HepG2 (cell line): ENCODE measurements at regions not wholly inside any gene's neighbourhood (a gene's known extent, or its start where the extent isn't known, plus 50 kb on each side); places are given as distances from the start of the nearest gene placed in this dataset.

Experiments
- ATAC-seq: fragments of 200-7000 bp; cut with Tn5 transposase; 3 replicates; pipeline ENCODE4 v1.9.1; 2020; ENCODE audit warnings: mild to moderate bottlenecking, moderate library complexity
- BruUV-seq: library from RNA; stranded (reverse); fragments of 400-500 nt; replicated peaks from 2 replicates; lab custom pipeline; 2021; lab: Mats Ljungman, UMichigan
- CTCF ChIA-PET: fragments of 300-600 bp; formaldehyde crosslinking; extraction: SDS; loops from one replicate; lab custom pipeline; 2021; ENCODE audit warnings: low total read pairs, inconsistent platforms, low intra/inter-chr PET ratio; lab: Yijun Ruan, JAX
- POLR2A ChIA-PET: fragments of 350-600 bp; sonication (Branson Sonifier 250); formaldehyde crosslinking; loops from one replicate; lab custom pipeline; 2020; ENCODE audit warnings: antibody characterized with exemption, inconsistent platforms; lab: Yijun Ruan, JAX
- DNase-seq: peaks from one replicate; pipeline ENCODE4 v3.0.0-alpha.2; 2015; ENCODE audit warnings: low spot score
- FAIRE-seq: peaks from 3 replicates; lab custom pipeline; 2011; peaks lifted over from hg19 to GRCh38; lab: Jason Lieb, UNC
- H2AFZ ChIP-seq: one replicate; pipeline ENCODE4 v1.6.1; 2011; ENCODE audit warnings: low read length, inconsistent platforms
- H3K27ac ChIP-seq: fragments of 300-600 bp; 3 replicates; pipeline ENCODE4 v1.8.0; 2011; ENCODE audit warnings: mixed run types, mild to moderate bottlenecking, mixed read lengths, low read length, inconsistent platforms; ENCODE audit not compliant: insufficient read depth; ENCODE audit errors: extremely low read length
- H3K27me3 ChIP-seq, 2 experiments: fragments of 200-600 bp in 1 of 2; 2 replicates in 1 of 2; 3 replicates in 1 of 2; pipeline versions ENCODE4 v1.6.0 to v1.8.0; 2011; ENCODE audit warnings: low read length in 2 of 2, mild to moderate bottlenecking in 2 of 2, moderate library complexity in 2 of 2, inconsistent platforms in 1 of 2; ENCODE audit not compliant: insufficient read depth in 2 of 2, control insufficient read depth in 1 of 2
- H3K36me3 ChIP-seq, 2 experiments: fragments of 200-600 bp in 1 of 2; replicated peaks in 1 of 2; 2 replicates in 1 of 2; 3 replicates in 1 of 2; pipeline versions ENCODE4 v1.5.1 to v1.8.0; 2011; ENCODE audit warnings: low read length in 2 of 2, inconsistent platforms in 1 of 2; ENCODE audit not compliant: insufficient read depth in 2 of 2, control insufficient read depth in 1 of 2
- H3K4me1 ChIP-seq: 2 replicates; pipeline ENCODE4 v1.5.1; 2012; ENCODE audit warnings: low read length, inconsistent platforms; ENCODE audit not compliant: insufficient read depth
- H3K4me2 ChIP-seq: 2 replicates; pipeline ENCODE4 v1.6.0; 2011; ENCODE audit warnings: low read depth, low read length, inconsistent platforms
- H3K4me3 ChIP-seq, 3 experiments: fragments of 200-600 bp in 1 of 3; sonication (generic), shearing (Covaris generic) in 1 of 3; replicated peaks in 1 of 3; 2 replicates each; pipeline ENCODE4 v1.5.1; 2011 to 2016; ENCODE audit warnings: low read length in 3 of 3, inconsistent platforms in 2 of 3, low read depth in 2 of 3, mild to moderate bottlenecking in 2 of 3, control low read depth in 1 of 3, mixed read lengths in 1 of 3; ENCODE audit not compliant: insufficient read depth in 1 of 3
- H3K79me2 ChIP-seq: one replicate; pipeline ENCODE4 v1.6.1; 2011; ENCODE audit warnings: low read length, inconsistent platforms; ENCODE audit not compliant: insufficient read depth
- H3K9ac ChIP-seq: 2 replicates; pipeline ENCODE4 v1.6.0; 2011; ENCODE audit warnings: mild to moderate bottlenecking, low read depth, low read length, inconsistent platforms; ENCODE audit not compliant: insufficient read depth
- H3K9me3 ChIP-seq: 2 replicates; pipeline ENCODE4 v1.5.1; 2012; ENCODE audit warnings: mild to moderate bottlenecking, low read length
- H4K20me1 ChIP-seq: 2 replicates; pipeline ENCODE4 v1.6.0; 2011; ENCODE audit warnings: inconsistent platforms, mild to moderate bottlenecking, low read length, moderate library complexity; ENCODE audit not compliant: insufficient read depth
- CREB3 ChIP-seq: sonication (generic); formaldehyde crosslinking; IDR thresholded peaks from 2 replicates; pipeline ENCODE4 v1.5.0; 2020; ENCODE audit warnings: missing genetic modification reagents
- HMGXB4 ChIP-seq, 2 experiments: sonication (generic) in 1 of 2; formaldehyde crosslinking in 1 of 2; IDR thresholded peaks; 2 replicates each; pipeline versions ENCODE4 v1.4.0 to v1.6.1; 2018 to 2020; ENCODE audit warnings: missing genetic modification reagents in 2 of 2, borderline replicate concordance in 1 of 2, low read depth in 1 of 2, mild to moderate bottlenecking in 1 of 2, missing biosample characterization in 1 of 2
- HNRNPK ChIP-seq: fragments of 200-400 bp; formaldehyde crosslinking; IDR thresholded peaks from 2 replicates; pipeline ENCODE4 v1.6.1; 2018; ENCODE audit warnings: low read length, low read depth, moderate library complexity, mild to moderate bottlenecking; ENCODE audit not compliant: poor library complexity, severe bottlenecking
- PBX2 ChIP-seq: IDR thresholded peaks from 2 replicates; pipeline ENCODE4 v1.6.1; 2016; ENCODE audit warnings: control low read depth
- PLRG1 ChIP-seq: fragments of 450-650 bp; conservative IDR thresholded peaks from 2 replicates; pipeline ENCODE4 v1.6.1; 2016
- SIN3A ChIP-seq: IDR thresholded peaks from 2 replicates; pipeline ENCODE4 v1.6.1; 2011; ENCODE audit warnings: low read depth, mild to moderate bottlenecking, control low read depth, low read length, borderline replicate concordance
- ZFP62 ChIP-seq: sonication (generic); formaldehyde crosslinking; IDR thresholded peaks from 2 replicates; pipeline ENCODE4 v1.4.0; 2020; ENCODE audit warnings: missing genetic modification reagents
- ZNF33B ChIP-seq: sonication (generic); formaldehyde crosslinking; IDR thresholded peaks from 2 replicates; pipeline ENCODE4 v1.5.1; 2020; ENCODE audit warnings: mild to moderate bottlenecking, missing genetic modification reagents
- ZNF446 ChIP-seq: sonication (generic); formaldehyde crosslinking; IDR thresholded peaks from 2 replicates; pipeline ENCODE4 v1.5.0; 2020; ENCODE audit warnings: mild to moderate bottlenecking, missing genetic modification reagents
- ZNF552 ChIP-seq: sonication (generic); formaldehyde crosslinking; IDR thresholded peaks from 2 replicates; pipeline ENCODE4 v1.9.0; 2022; ENCODE audit warnings: missing genetic modification reagents, mild to moderate bottlenecking, borderline replicate concordance
- ZNF7 ChIP-seq: IDR thresholded peaks from 2 replicates; pipeline ENCODE4 v1.6.1; 2016; ENCODE audit warnings: missing biosample characterization, missing genetic modification reagents
- WGBS: methylation state at CpG from one replicate; pipeline ENCODE4 v1.1.6; 2017; ENCODE audit warnings: low lambda C conversion rate; 5-methylcytosine and 5-hydroxymethylcytosine counted together
- in situ Hi-C: cut with HindIII; loops from 2 replicates; pipeline ENCODE4 v1.10.0; 2017; ENCODE audit warnings: low pct_unique_long_range_greater_than_20kb; ENCODE audit not compliant: extremely low pct_ligation_motif_present
- intact Hi-C: fragments of 100-400 bp; cut with micrococcal nuclease; formaldehyde crosslinking; loops from one replicate; pipeline ENCODE4 v1.10.0; 2022; ENCODE audit not compliant: unreplicated experiment

- no peak overlapping the region for H3K9ac ChIP-seq
- H3K36me3 ChIP-seq: no peaks in the 10 kb centered on the region
- DNase-seq (no peak), ATAC-seq (no peak), FAIRE-seq (no peak)
- H3K4me3 ChIP-seq: no peak overlapping the region
- WGBS: 2% methylated on average over 2 of the region's 2 CpGs
- no peak overlapping the region for H3K4me2 ChIP-seq
- no peaks in the 10 kb centered on the region for H3K27me3 ChIP-seq
- H3K9me3 ChIP-seq: no peaks in the 10 kb centered on the region
- POLR2A ChIA-PET: no interaction called here
- BruUV-seq: no TSS peak
- H2AFZ ChIP-seq: no peak overlapping the region
- H3K4me1 ChIP-seq: no peaks in the 10 kb centered on the region
- intact Hi-C loops (no loop called here), in situ Hi-C loops (no loop called here)
- CTCF ChIA-PET: no interaction called here
- H4K20me1 ChIP-seq: no peaks in the 10 kb centered on the region
- TF ChIP-seq HMGXB4 (CRISPR knock-in tag; IDR thresholded peaks at IDR 0.05; ENCODE audit: borderline replicate concordance in 1 of 2, low read depth in 1 of 2) (no peak), ZNF7 (CRISPR knock-in tag) (no peak), ZNF33B (CRISPR knock-in tag) (no peak), ZNF446 (no peak), PBX2 (CRISPR knock-in tag) (no peak), CREB3 (CRISPR knock-in tag) (no peak), ZFP62 (CRISPR knock-in tag) (no peak), SIN3A (no peak), HNRNPK (no peak), PLRG1 (no peak), ZNF552 (CRISPR knock-in tag) (no peak)
- H3K27ac ChIP-seq: no peak overlapping the region
- no peaks in the 10 kb centered on the region for H3K79me2 ChIP-seq
Measured at GRCh38 chr7:89773611-89774010, 380.7 kb upstream of the STEAP1 start.
